K562 (cell line): ENCODE measurements at regions not wholly inside any gene's neighbourhood (a gene's known extent, or its start where the extent isn't known, plus 50 kb on each side); places are given as distances from the start of the nearest gene placed in this dataset.

Source experiments
- BACH1 ChIP-seq: fragments of 200-800 bp; sonication (Bioruptor generic); IDR thresholded peaks from 2 replicates; pipeline ENCODE4 v1.6.1; 2016; ENCODE audit warnings: missing genetic modification characterization, missing compliant biosample characterization
- E2F8 ChIP-seq: fragments of 450-650 bp; IDR thresholded peaks from 2 replicates; pipeline ENCODE4 v1.7.1; 2018; ENCODE audit warnings: mild to moderate bottlenecking, low read depth; ENCODE audit not compliant: partially characterized antibody
- NCOR1 ChIP-seq: fragments of 450-650 bp; IDR thresholded peaks from 2 replicates; pipeline ENCODE4 v1.6.1; 2016; ENCODE audit warnings: mild to moderate bottlenecking, moderate library complexity
- NRF1 ChIP-seq, 2 experiments: fragments of 450-650 bp; IDR thresholded peaks in 1 of 2; conservative IDR thresholded peaks in 1 of 2; 2 replicates each; pipeline ENCODE4 v1.6.1; 2014; ENCODE audit warnings: mild to moderate bottlenecking in 2 of 2
- PRDM10 ChIP-seq: fragments of 450-650 bp; IDR thresholded peaks from 2 replicates; pipeline ENCODE4 v1.6.1; 2018; ENCODE audit not compliant: partially characterized antibody
- RCOR1 ChIP-seq, 2 experiments: IDR thresholded peaks; 2 replicates each; pipeline ENCODE4 v1.6.1; 2012; ENCODE audit warnings: low read depth in 2 of 2, low read length in 2 of 2, borderline replicate concordance in 1 of 2, improper control_type of control experiment in 1 of 2
- TAF7 ChIP-seq: fragments of 450-650 bp; IDR thresholded peaks from 2 replicates; pipeline ENCODE4 v1.6.1; 2016; ENCODE audit warnings: missing genetic modification characterization, missing compliant biosample characterization
- ZBTB7A ChIP-seq: IDR thresholded peaks from 2 replicates; pipeline ENCODE4 v1.6.1; 2011; ENCODE audit warnings: low read depth, mild to moderate bottlenecking, low read length, moderate library complexity, borderline replicate concordance; ENCODE audit not compliant: control insufficient read depth
- TF ChIP-seq, protein P1 (sequence below): fragments of 450-650 bp; IDR thresholded peaks from 2 replicates; pipeline ENCODE4 v1.6.1; 2016; ENCODE audit warnings: low read depth

DNA sequence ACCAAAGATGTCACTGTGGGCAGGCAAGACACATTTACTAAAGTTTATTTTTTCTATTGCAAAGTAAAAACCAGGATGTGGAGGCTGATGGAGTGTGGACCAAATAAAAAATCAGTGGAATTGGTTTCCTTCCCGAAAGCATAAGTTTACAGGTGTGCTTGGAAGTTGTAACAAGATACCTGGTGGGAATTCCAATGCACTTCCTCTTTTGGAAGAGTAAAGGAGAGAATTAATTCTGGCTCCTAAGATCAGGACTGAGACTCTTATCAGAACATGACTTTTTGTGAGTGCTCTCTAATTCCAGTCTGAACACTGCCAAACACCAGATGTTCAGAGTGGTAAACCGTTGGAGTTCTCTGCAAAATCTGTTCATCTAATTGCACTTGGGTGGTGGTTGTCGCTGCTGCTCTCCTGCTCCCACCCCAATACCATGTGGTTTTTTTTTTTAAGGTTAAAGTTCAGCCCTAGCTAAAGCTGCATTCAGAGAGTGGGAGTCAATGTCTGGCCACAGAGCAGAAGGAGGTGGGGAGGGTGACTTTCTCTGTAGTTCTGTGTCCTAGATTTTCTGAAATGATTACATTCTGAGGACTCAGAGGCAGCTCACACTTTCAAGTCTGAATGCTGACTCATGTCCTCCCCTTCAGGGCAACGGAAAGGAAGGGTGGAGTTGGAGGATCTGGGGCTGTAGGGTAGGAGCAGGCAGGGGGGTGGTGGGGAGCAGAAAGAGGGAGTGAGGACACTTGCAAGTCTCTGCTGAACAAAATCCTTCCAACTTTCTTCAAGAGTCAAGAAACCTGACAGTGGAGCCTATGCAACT, 275.8 kb upstream of the PRDM1 start (continued):
- TF ChIP-seq PRDM10 = peak; percentile 71
- TF ChIP-seq NCOR1 = peak; percentile 81
- TF ChIP-seq, protein P1, sequence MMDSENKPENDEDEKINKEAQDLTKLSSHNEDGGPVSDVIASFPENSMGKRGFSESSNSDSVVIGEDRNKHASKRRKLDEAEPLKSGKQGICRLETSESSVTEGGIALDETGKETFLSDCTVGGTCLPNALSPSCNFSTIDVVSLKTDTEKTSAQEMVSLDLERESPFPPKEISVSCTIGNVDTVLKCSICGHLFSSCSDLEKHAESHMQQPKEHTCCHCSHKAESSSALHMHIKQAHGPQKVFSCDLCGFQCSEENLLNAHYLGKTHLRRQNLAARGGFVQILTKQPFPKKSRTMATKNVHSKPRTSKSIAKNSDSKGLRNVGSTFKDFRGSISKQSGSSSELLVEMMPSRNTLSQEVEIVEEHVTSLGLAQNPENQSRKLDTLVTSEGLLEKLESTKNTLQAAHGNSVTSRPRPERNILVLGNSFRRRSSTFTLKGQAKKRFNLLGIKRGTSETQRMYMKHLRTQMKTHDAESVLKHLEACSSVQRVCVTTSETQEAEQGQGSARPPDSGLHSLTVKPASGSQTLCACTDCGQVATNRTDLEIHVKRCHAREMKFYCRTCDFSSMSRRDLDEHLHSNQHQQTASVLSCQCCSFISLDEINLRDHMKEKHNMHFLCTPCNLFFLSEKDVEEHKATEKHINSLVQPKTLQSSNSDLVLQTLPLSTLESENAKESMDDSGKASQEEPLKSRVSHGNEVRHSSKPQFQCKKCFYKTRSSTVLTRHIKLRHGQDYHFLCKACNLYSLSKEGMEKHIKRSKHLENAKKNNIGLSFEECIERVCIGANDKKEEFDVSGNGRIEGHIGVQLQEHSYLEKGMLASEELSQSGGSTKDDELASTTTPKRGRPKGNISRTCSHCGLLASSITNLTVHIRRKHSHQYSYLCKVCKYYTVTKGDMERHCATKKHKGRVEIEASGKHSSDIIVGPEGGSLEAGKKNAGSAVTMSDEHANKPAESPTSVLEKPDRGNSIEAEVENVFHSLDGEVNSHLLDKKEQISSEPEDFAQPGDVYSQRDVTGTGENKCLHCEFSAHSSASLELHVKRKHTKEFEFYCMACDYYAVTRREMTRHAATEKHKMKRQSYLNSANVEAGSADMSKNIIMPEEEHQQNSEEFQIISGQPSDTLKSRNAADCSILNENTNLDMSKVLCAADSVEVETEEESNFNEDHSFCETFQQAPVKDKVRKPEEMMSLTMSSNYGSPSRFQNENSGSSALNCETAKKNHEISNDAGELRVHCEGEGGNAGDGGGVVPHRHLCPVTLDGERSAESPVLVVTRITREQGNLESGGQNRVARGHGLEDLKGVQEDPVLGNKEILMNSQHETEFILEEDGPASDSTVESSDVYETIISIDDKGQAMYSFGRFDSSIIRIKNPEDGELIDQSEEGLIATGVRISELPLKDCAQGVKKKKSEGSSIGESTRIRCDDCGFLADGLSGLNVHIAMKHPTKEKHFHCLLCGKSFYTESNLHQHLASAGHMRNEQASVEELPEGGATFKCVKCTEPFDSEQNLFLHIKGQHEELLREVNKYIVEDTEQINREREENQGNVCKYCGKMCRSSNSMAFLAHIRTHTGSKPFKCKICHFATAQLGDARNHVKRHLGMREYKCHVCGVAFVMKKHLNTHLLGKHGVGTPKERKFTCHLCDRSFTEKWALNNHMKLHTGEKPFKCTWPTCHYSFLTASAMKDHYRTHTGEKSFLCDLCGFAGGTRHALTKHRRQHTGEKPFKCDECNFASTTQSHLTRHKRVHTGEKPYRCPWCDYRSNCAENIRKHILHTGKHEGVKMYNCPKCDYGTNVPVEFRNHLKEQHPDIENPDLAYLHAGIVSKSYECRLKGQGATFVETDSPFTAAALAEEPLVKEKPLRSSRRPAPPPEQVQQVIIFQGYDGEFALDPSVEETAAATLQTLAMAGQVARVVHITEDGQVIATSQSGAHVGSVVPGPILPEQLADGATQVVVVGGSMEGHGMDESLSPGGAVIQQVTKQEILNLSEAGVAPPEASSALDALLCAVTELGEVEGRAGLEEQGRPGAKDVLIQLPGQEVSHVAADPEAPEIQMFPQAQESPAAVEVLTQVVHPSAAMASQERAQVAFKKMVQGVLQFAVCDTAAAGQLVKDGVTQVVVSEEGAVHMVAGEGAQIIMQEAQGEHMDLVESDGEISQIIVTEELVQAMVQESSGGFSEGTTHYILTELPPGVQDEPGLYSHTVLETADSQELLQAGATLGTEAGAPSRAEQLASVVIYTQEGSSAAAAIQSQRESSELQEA = peak; percentile 28; the same call in 1 of the 2 replicates
- 0 out of 2 replicates have a peak, but pooled peaks have one; percentile 49 for TF ChIP-seq TAF7 (tag)
- peak; percentile 95 for TF ChIP-seq BACH1
- peak; percentile 78; the same call in 1 of the 2 replicates for TF ChIP-seq ZBTB7A
- TF ChIP-seq E2F8 = peak; percentile 68
- peak in 1 of 2 experiments; percentile 31; a peak in 1 of 4 replicates for TF ChIP-seq NRF1 (conservative IDR thresholded peaks at IDR 0.05 in 1 of 2, IDR thresholded peaks at IDR 0.05 in 1 of 2)
- peak; percentile 74 to 90; a peak in 3 of 4 replicates for TF ChIP-seq RCOR1 (IDR thresholded peaks at IDR 0.05; ENCODE audit: borderline replicate concordance in 1 of 2, low read depth in 2 of 2, low read length in 2 of 2)
